Neuronal stem cell (in vitro differentiated cells): ENCODE measurements at regions not wholly inside any gene's neighbourhood (a gene's known extent, or its start where the extent isn't known, plus 50 kb on each side); places are given as distances from the start of the nearest gene placed in this dataset.

Source experiments
- DNase-seq: peaks from one replicate; pipeline ENCODE4 v3.0.0-alpha.2; 2013; ENCODE audit warnings: low spot score
- H2AFZ ChIP-seq: one replicate; pipeline ENCODE4 v1.6.1; 2013; ENCODE audit warnings: mild to moderate bottlenecking, low read length, inconsistent platforms
- H2AK5ac ChIP-seq: 2 replicates; pipeline ENCODE4 v1.6.1; 2013; ENCODE audit warnings: low read depth, mild to moderate bottlenecking, inconsistent platforms, low read length, moderate library complexity, mixed read lengths
- H2BK120ac ChIP-seq: 2 replicates; pipeline ENCODE4 v1.6.1; 2013; ENCODE audit warnings: low read depth, mild to moderate bottlenecking, inconsistent platforms, low read length, moderate library complexity, mixed read lengths
- H2BK12ac ChIP-seq: one replicate; pipeline ENCODE4 v1.6.1; 2013; ENCODE audit warnings: low read length, inconsistent platforms
- H2BK15ac ChIP-seq: 2 replicates; pipeline ENCODE4 v1.6.1; 2013; ENCODE audit warnings: mild to moderate bottlenecking, low read length, inconsistent platforms, mixed read lengths
- H2BK5ac ChIP-seq: one replicate; pipeline ENCODE4 v1.6.1; 2013; ENCODE audit warnings: inconsistent platforms, mild to moderate bottlenecking, low read length, moderate library complexity
- H3K14ac ChIP-seq: one replicate; pipeline ENCODE4 v1.6.1; 2013; ENCODE audit warnings: low read length, inconsistent platforms
- H3K18ac ChIP-seq: 2 replicates; pipeline ENCODE4 v1.6.1; 2013; ENCODE audit warnings: low read length, inconsistent platforms
- H3K23ac ChIP-seq: 2 replicates; pipeline ENCODE4 v1.6.1; 2013; ENCODE audit warnings: low read depth, mild to moderate bottlenecking, mixed read lengths, low read length, inconsistent platforms; ENCODE audit not compliant: poor library complexity
- H3K27ac ChIP-seq: replicated peaks from 3 replicates; pipeline ENCODE4 v1.5.1; 2013; ENCODE audit warnings: low read length, inconsistent platforms
- H3K27me3 ChIP-seq, 3 experiments: 2 replicates each; pipeline ENCODE4 v1.6.1; 2013; ENCODE audit warnings: low read length in 3 of 3, mild to moderate bottlenecking in 2 of 3, inconsistent platforms in 1 of 3, low read depth in 1 of 3, mixed read lengths in 1 of 3, moderate library complexity in 1 of 3; ENCODE audit not compliant: control insufficient read depth in 3 of 3, insufficient read depth in 3 of 3
- H3K36me3 ChIP-seq, 2 donors: replicated peaks in 1 of 2; 2 replicates each; pipeline ENCODE4 v1.6.1; 2013; ENCODE audit warnings: low read length in 2 of 2; ENCODE audit not compliant: control insufficient read depth in 2 of 2, insufficient read depth in 2 of 2
- H3K4ac ChIP-seq: 2 replicates; pipeline ENCODE4 v1.6.1; 2013; ENCODE audit warnings: inconsistent platforms, mild to moderate bottlenecking, low read length, moderate library complexity
- H3K4me1 ChIP-seq, 2 donors: 1 replicate in 1 of 2; 2 replicates in 1 of 2; pipeline ENCODE4 v1.6.1; 2013; ENCODE audit warnings: low read length in 2 of 2, low read depth in 1 of 2; ENCODE audit not compliant: control insufficient read depth in 2 of 2, insufficient read depth in 1 of 2
- H3K4me2 ChIP-seq: one replicate; pipeline ENCODE4 v1.6.1; 2013; ENCODE audit warnings: mild to moderate bottlenecking, low read length, inconsistent platforms; ENCODE audit not compliant: insufficient read depth, poor library complexity, severe bottlenecking
- H3K4me3 ChIP-seq, 2 donors: 2 replicates each; pipeline ENCODE4 v1.5.1; 2013; ENCODE audit warnings: low read length in 2 of 2, mild to moderate bottlenecking in 2 of 2, inconsistent platforms in 1 of 2, moderate library complexity in 1 of 2
- H3K79me1 ChIP-seq: one replicate; pipeline ENCODE4 v1.6.1; 2013; ENCODE audit warnings: low read depth, mild to moderate bottlenecking, inconsistent platforms, low read length, moderate library complexity
- H3K9ac ChIP-seq: one replicate; pipeline ENCODE4 v1.6.1; 2013; ENCODE audit warnings: mild to moderate bottlenecking, low read depth, low read length, inconsistent platforms; ENCODE audit not compliant: poor library complexity
- H3K9me3 ChIP-seq, 2 donors: replicated peaks in 1 of 2; 2 replicates each; pipeline versions ENCODE3 to v1.6.1; 2013; ENCODE audit warnings: low read length in 2 of 2, mild to moderate bottlenecking in 2 of 2, inconsistent platforms in 1 of 2, low read depth in 1 of 2, mixed read lengths in 1 of 2, moderate library complexity in 1 of 2; ENCODE audit not compliant: control insufficient read depth in 2 of 2, insufficient read depth in 1 of 2
- H4K8ac ChIP-seq: one replicate; pipeline ENCODE4 v1.6.1; 2013; ENCODE audit warnings: low read depth, mild to moderate bottlenecking, inconsistent platforms, low read length, moderate library complexity
- H4K91ac ChIP-seq: one replicate; pipeline ENCODE4 v1.6.1; 2013; ENCODE audit warnings: low read length, low read depth, mild to moderate bottlenecking, inconsistent platforms; ENCODE audit not compliant: poor library complexity
- WGBS, 2 donors: extraction: QIAGEN DNeasy Blood & Tissue Kit; methylation state at CpG; one replicate each; pipeline ENCODE4 v1.1.7; 2013; ENCODE audit warnings: missing lambda C conversion rate in 2 of 2, mixed read lengths in 1 of 2; ENCODE audit not compliant: insufficient read length in 2 of 2, insufficient replicate concordance in 1 of 2; ENCODE audit errors: extremely low coverage in 2 of 2; 5-methylcytosine and 5-hydroxymethylcytosine counted together

DNA sequence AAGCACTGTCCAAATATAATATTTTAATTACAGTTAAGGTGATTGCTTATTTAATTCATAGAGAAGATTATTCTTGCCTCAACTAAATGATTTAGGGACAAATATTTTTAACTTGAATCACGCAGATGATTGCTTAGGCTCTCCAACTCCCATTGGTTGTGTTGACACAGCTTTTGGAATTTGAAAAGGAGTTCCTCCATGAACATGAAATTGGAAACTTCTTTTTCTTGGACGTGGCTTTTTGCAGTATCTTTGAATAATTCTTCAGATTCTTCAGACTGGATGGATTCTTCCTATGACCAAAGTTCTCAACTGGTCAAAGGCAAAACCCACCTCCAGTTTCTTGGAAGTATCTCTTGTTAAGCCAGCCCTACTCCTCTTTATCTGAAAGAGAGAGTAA is 456.4 kb upstream of the KLF4 start:
- no peak overlapping the region for H3K4me2 ChIP-seq
- H3K9ac ChIP-seq: no peak overlapping the region
- no CpG with 5 or more reads among the region's 2 CpGs for WGBS, 2 donors

DNA sequence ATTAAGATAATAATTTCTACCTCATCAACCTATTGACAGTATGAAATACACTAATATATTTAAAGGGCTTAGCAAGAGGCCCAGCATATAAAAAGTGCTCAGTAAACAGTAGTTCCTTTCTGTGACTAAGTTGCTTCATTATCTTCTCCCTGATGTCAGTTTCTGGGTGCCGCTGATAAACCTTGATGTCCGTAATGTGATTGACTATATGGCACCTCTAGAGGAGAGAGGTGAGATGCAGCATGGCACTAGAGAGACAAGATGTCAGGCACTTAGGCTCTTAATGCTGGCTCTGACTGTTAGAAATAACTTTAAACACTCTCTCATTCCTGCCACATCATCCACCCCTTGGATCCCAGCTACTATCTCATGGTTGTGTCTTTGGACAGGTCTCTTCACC is 455.9 kb upstream of the KLF4 start:
- H3K14ac ChIP-seq: no peak overlapping the region
- no CpG with 5 or more reads among the region's 2 CpGs for WGBS, 2 donors
- H4K8ac ChIP-seq: no peak overlapping the region
- H2BK12ac ChIP-seq: no peak overlapping the region
- no peak overlapping the region for H3K18ac ChIP-seq
- H2BK5ac ChIP-seq: no peak overlapping the region
- no peak overlapping the region for H2AK5ac ChIP-seq
- no peak overlapping the region for H3K23ac ChIP-seq
- H3K4me3 ChIP-seq: no peak overlapping the region
- no peaks in the 10 kb centered on the region for H3K36me3 ChIP-seq
- H2AFZ ChIP-seq: no peak overlapping the region
- DNase-seq: no peak
- H4K91ac ChIP-seq: no peak overlapping the region
- H2BK15ac ChIP-seq: no peak overlapping the region
- H3K79me1 ChIP-seq: no peaks in the 10 kb centered on the region
- no peaks in the 10 kb centered on the region for H3K9me3 ChIP-seq
- H3K9ac ChIP-seq: no peak overlapping the region
- no peak overlapping the region for H3K4ac ChIP-seq
- no peaks in the 10 kb centered on the region for H3K4me1 ChIP-seq
- no peak overlapping the region for H3K27ac ChIP-seq
- H3K4me2 ChIP-seq: no peak overlapping the region
- no peak overlapping the region for H2BK120ac ChIP-seq
- H3K27me3 ChIP-seq: no peaks in the 10 kb centered on the region

More for the DNA sequence above, 456.4 kb upstream of the KLF4 start:
- H3K23ac ChIP-seq: no peak overlapping the region
- no peaks in the 10 kb centered on the region for H3K9me3 ChIP-seq
- no peak overlapping the region for H3K18ac ChIP-seq
- no peak overlapping the region for H2AFZ ChIP-seq
- DNase-seq: no peak
- H2BK15ac ChIP-seq: no peak overlapping the region
- H3K36me3 ChIP-seq: no peaks in the 10 kb centered on the region
- no peak overlapping the region for H4K91ac ChIP-seq
- no peak overlapping the region for H2BK12ac ChIP-seq
- H3K27me3 ChIP-seq: no peaks in the 10 kb centered on the region
- H2BK5ac ChIP-seq: no peak overlapping the region
- no peaks in the 10 kb centered on the region for H3K79me1 ChIP-seq
- H3K4me3 ChIP-seq: no peak overlapping the region
- no peak overlapping the region for H3K27ac ChIP-seq
- no peak overlapping the region for H2AK5ac ChIP-seq
- no peak overlapping the region for H4K8ac ChIP-seq
- no peaks in the 10 kb centered on the region for H3K4me1 ChIP-seq
- H2BK120ac ChIP-seq: no peak overlapping the region
- no peak overlapping the region for H3K14ac ChIP-seq
- H3K4ac ChIP-seq: no peak overlapping the region

DNA sequence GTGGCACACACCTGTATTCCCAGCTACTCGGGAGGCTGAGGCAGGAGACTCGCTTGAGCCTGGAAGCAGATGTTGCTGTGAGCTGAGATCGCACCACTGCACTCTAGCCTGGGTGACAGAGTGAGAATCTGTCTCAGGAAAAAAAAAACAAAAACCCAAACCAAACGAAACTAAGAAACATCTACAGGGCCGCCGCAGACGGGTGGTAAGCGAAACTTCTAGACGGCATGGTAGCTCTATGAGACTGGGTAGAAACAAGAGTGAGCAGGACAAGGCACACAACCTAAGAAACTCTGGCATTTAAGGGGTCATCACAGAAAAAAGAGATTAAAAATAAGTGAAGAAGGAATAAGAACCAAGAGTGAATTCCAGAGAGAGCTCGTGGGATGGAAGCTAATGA is 454.8 kb upstream of the KLF4 start:
- Histone ChIP-seq H3K9ac (no peak overlapping the region), H4K91ac (no peak overlapping the region), H3K4me2 (no peak overlapping the region), H2BK120ac (no peak overlapping the region), H3K9me3 (no peaks in the 10 kb centered on the region), H2BK15ac (no peak overlapping the region), H3K4me3 (no peak overlapping the region), H2AK5ac (no peak overlapping the region), H3K18ac (no peak overlapping the region), H3K27me3 (no peaks in the 10 kb centered on the region), H3K36me3 (no peaks in the 10 kb centered on the region), H3K4ac (no peak overlapping the region), H3K14ac (no peak overlapping the region), H2BK5ac (no peak overlapping the region), H3K79me1 (no peaks in the 10 kb centered on the region), H2AFZ (no peak overlapping the region), H4K8ac (no peak overlapping the region), H3K4me1 (no peaks in the 10 kb centered on the region), H3K23ac (no peak overlapping the region), H3K27ac (no peak overlapping the region), H2BK12ac (no peak overlapping the region)
- DNase-seq: no peak
- WGBS, 2 donors: no CpG with 5 or more reads among the region's 10 CpGs

DNA sequence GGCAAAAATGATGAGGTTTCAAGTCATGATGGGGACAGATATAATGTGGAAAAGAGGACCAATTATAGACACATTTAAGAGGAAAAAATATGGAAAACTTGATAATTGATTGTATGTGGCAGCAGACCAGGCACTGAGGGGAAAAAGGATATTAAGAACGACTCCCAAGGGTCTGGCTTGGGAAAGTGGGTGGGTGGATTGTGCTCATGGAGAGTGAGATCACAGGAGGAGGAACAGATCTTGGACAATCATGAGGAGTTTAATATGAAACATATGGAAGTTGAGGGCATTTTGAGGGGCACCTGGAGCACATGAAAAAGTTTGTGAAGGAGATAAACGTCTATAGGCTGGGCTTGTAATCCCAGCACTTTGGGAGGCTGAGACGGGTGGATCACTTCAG is 454.3 kb upstream of the KLF4 start:
- Histone ChIP-seq H2BK15ac (no peak overlapping the region), H3K4ac (no peak overlapping the region), H2AK5ac (no peak overlapping the region), H3K79me1 (no peaks in the 10 kb centered on the region), H2BK120ac (no peak overlapping the region), H3K23ac (no peak overlapping the region), H2BK5ac (no peak overlapping the region), H3K27ac (no peak overlapping the region), H4K91ac (no peak overlapping the region), H4K8ac (no peak overlapping the region), H3K4me2 (no peak overlapping the region), H3K9ac (no peak overlapping the region), H3K14ac (no peak overlapping the region), H2AFZ (no peak overlapping the region), H2BK12ac (no peak overlapping the region), H3K4me3 (no peak overlapping the region), H3K27me3 (no peaks in the 10 kb centered on the region), H3K9me3 (no peaks in the 10 kb centered on the region), H3K36me3 (no peaks in the 10 kb centered on the region), H3K18ac (no peak overlapping the region), H3K4me1 (no peaks in the 10 kb centered on the region)
- DNase-seq: no peak
- no CpG with 5 or more reads among the region's 3 CpGs for WGBS, 2 donors
